ENCODE measurements at regions not wholly inside any gene's neighbourhood (a gene's known extent, or its start where the extent isn't known, plus 50 kb on each side); places are given as distances from the start of the nearest gene placed in this dataset.

DNA sequence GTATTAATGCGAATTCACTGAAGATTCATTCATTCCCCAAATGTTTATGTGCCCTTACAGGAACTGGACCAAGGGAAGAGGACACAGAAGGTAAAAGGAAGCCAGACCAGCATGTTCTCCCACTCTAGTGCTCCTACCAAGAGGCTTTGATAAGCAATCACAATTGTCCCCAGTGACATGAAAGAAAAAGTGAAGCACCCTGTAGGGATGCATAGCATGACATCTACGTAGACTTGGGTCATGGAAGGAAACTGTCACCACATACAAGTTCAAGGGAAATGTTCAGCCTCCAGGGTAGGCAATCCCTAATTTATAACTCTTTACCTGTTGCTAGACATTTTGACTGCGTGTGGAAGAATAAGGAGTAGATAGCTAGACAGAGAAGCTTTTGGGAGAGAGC is 348.6 kb upstream of the MCTP2 start:
- TF ChIP-seq SIN3A (IDR thresholded peaks at IDR 0.05; ENCODE audit: borderline replicate concordance, low read depth, low read length): no peak
- no peak for TF ChIP-seq YY1 (IDR thresholded peaks at IDR 0.05; ENCODE audit: low read depth)
- TF ChIP-seq, protein P1, sequence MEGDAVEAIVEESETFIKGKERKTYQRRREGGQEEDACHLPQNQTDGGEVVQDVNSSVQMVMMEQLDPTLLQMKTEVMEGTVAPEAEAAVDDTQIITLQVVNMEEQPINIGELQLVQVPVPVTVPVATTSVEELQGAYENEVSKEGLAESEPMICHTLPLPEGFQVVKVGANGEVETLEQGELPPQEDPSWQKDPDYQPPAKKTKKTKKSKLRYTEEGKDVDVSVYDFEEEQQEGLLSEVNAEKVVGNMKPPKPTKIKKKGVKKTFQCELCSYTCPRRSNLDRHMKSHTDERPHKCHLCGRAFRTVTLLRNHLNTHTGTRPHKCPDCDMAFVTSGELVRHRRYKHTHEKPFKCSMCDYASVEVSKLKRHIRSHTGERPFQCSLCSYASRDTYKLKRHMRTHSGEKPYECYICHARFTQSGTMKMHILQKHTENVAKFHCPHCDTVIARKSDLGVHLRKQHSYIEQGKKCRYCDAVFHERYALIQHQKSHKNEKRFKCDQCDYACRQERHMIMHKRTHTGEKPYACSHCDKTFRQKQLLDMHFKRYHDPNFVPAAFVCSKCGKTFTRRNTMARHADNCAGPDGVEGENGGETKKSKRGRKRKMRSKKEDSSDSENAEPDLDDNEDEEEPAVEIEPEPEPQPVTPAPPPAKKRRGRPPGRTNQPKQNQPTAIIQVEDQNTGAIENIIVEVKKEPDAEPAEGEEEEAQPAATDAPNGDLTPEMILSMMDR (IDR thresholded peaks at IDR 0.05): no peak
- no peak for TF ChIP-seq TCF12 (IDR thresholded peaks at IDR 0.05)
- no peak for TF ChIP-seq NRF1 (IDR thresholded peaks at IDR 0.05; ENCODE audit: low read depth, low read length)
- TF ChIP-seq, protein P2, sequence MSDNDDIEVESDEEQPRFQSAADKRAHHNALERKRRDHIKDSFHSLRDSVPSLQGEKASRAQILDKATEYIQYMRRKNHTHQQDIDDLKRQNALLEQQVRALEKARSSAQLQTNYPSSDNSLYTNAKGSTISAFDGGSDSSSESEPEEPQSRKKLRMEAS (IDR thresholded peaks at IDR 0.05; ENCODE audit: low read depth): no peak
- TF ChIP-seq, protein P3, sequence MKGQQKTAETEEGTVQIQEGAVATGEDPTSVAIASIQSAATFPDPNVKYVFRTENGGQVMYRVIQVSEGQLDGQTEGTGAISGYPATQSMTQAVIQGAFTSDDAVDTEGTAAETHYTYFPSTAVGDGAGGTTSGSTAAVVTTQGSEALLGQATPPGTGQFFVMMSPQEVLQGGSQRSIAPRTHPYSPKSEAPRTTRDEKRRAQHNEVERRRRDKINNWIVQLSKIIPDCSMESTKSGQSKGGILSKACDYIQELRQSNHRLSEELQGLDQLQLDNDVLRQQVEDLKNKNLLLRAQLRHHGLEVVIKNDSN (IDR thresholded peaks at IDR 0.05; ENCODE audit: borderline replicate concordance, low read depth): no peak
- TF ChIP-seq RAD21 (IDR thresholded peaks at IDR 0.05; ENCODE audit: low read length): no peak
- no peak for TF ChIP-seq TAF1 (IDR thresholded peaks at IDR 0.05; ENCODE audit: borderline replicate concordance, low read depth, low read length)
- TF ChIP-seq FOXM1 (IDR thresholded peaks at IDR 0.05; ENCODE audit: low read depth): no peak
- TF ChIP-seq POLR2AphosphoS5 (IDR thresholded peaks at IDR 0.05; ENCODE audit: low read depth, low read length): no peak
- TF ChIP-seq EP300 (IDR thresholded peaks at IDR 0.05; ENCODE audit: borderline replicate concordance in 1 of 2, low read depth in 1 of 2, low read length in 1 of 2): no peak
- TF ChIP-seq RCOR1 (IDR thresholded peaks at IDR 0.05; ENCODE audit: low read length): no peak
- TF ChIP-seq, protein P4, sequence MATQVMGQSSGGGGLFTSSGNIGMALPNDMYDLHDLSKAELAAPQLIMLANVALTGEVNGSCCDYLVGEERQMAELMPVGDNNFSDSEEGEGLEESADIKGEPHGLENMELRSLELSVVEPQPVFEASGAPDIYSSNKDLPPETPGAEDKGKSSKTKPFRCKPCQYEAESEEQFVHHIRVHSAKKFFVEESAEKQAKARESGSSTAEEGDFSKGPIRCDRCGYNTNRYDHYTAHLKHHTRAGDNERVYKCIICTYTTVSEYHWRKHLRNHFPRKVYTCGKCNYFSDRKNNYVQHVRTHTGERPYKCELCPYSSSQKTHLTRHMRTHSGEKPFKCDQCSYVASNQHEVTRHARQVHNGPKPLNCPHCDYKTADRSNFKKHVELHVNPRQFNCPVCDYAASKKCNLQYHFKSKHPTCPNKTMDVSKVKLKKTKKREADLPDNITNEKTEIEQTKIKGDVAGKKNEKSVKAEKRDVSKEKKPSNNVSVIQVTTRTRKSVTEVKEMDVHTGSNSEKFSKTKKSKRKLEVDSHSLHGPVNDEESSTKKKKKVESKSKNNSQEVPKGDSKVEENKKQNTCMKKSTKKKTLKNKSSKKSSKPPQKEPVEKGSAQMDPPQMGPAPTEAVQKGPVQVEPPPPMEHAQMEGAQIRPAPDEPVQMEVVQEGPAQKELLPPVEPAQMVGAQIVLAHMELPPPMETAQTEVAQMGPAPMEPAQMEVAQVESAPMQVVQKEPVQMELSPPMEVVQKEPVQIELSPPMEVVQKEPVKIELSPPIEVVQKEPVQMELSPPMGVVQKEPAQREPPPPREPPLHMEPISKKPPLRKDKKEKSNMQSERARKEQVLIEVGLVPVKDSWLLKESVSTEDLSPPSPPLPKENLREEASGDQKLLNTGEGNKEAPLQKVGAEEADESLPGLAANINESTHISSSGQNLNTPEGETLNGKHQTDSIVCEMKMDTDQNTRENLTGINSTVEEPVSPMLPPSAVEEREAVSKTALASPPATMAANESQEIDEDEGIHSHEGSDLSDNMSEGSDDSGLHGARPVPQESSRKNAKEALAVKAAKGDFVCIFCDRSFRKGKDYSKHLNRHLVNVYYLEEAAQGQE (IDR thresholded peaks at IDR 0.05; ENCODE audit: low read depth, low read length): no peak

Measured in SK-N-SH (cell line).